Hepatocyte (in vitro differentiated cells): ENCODE measurements at regions not wholly inside any gene's neighbourhood (a gene's known extent, or its start where the extent isn't known, plus 50 kb on each side); places are given as distances from the start of the nearest gene placed in this dataset.

Experiments
- DNase-seq: peaks from one replicate; pipeline ENCODE4 v3.0.0-alpha.2; 2016; ENCODE audit warnings: low spot score
- H2AFZ ChIP-seq: fragments of 200-600 bp; sonication (generic); 2 replicates; pipeline ENCODE4 v1.6.0; 2016; ENCODE audit warnings: antibody characterized with exemption, mild to moderate bottlenecking
- H3K27ac ChIP-seq: fragments of 200-600 bp; sonication (generic); 2 replicates; pipeline ENCODE4 v1.5.1; 2016; ENCODE audit warnings: mild to moderate bottlenecking
- H3K27me3 ChIP-seq: fragments of 200-600 bp; sonication (generic); 2 replicates; pipeline ENCODE4 v1.6.1; 2016
- H3K36me3 ChIP-seq: fragments of 200-600 bp; sonication (generic); replicated peaks from 2 replicates; pipeline ENCODE4 v1.5.1; 2016; ENCODE audit warnings: low read depth; ENCODE audit not compliant: insufficient read depth
- H3K4me1 ChIP-seq: fragments of 200-600 bp; sonication (generic); 2 replicates; pipeline ENCODE4 v1.5.1; 2016; ENCODE audit warnings: mild to moderate bottlenecking, moderate library complexity; ENCODE audit not compliant: insufficient read depth
- H3K4me2 ChIP-seq: fragments of 200-600 bp; sonication (generic); 2 replicates; pipeline ENCODE4 v1.6.0; 2016
- H3K4me3 ChIP-seq: fragments of 200-600 bp; sonication (generic); 2 replicates; pipeline ENCODE4 v1.5.1; 2016; ENCODE audit warnings: mild to moderate bottlenecking
- H3K79me2 ChIP-seq: fragments of 200-600 bp; sonication (generic); 2 replicates; pipeline ENCODE4 v1.6.0; 2017; ENCODE audit warnings: mild to moderate bottlenecking
- H3K9me2 ChIP-seq: fragments of 200-600 bp; sonication (generic); replicated peaks from 2 replicates; pipeline ENCODE4 v1.6.0; 2017; ENCODE audit warnings: mild to moderate bottlenecking; ENCODE audit not compliant: insufficient read depth
- H3K9me3 ChIP-seq: fragments of 200-600 bp; sonication (generic); 2 replicates; pipeline ENCODE4 v1.5.1; 2016; ENCODE audit warnings: low read depth, mild to moderate bottlenecking
- H4K20me1 ChIP-seq: fragments of 200-600 bp; sonication (generic); 2 replicates; pipeline ENCODE4 v1.6.0; 2016; ENCODE audit warnings: mild to moderate bottlenecking; ENCODE audit not compliant: insufficient read depth, poor library complexity, severe bottlenecking
- EZH2 ChIP-seq: fragments of 200-600 bp; sonication (generic); IDR thresholded peaks from 2 replicates; pipeline ENCODE4 v1.6.1; 2016; ENCODE audit warnings: antibody characterized with exemption, mild to moderate bottlenecking, borderline replicate concordance
- EZH2phosphoT487 ChIP-seq: fragments of 200-600 bp; sonication (generic); IDR thresholded peaks from one replicate; pipeline ENCODE4 v1.6.1; 2018; ENCODE audit warnings: antibody characterized with exemption, mild to moderate bottlenecking, low read depth, moderate library complexity; ENCODE audit not compliant: unreplicated experiment, severe bottlenecking
- WGBS: methylation state at CpG from one replicate; pipeline ENCODE4 v1.1.6; 2016; ENCODE audit warnings: low lambda C conversion rate; ENCODE audit errors: missing lambda C conversion rate; 5-methylcytosine and 5-hydroxymethylcytosine counted together
- TF ChIP-seq, protein P1 (sequence below): fragments of 200-600 bp; sonication (generic); IDR thresholded peaks from 2 replicates; pipeline ENCODE4 v1.5.1; 2016; ENCODE audit warnings: antibody characterized with exemption, mild to moderate bottlenecking; ENCODE audit not compliant: poor library complexity

DNA sequence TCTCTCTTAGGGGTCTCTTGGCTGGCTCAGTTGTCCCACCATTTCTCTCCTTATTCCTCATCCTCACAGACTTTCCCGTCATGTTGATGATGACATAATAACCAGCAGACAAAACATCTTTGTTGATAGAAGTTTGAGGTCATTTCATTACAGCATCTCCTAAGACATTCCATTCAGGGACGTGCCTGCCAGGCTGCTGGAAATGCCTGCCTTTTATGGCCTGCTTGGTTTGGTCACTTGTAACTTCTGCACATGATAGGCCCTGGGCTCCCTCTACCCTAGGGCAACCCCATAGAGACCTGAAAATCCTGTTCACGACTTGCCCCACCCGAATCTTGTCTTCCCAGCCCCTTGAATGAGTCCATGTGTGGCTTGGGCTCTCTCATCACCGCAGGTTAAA is 81.7 kb downstream of the SDC1 start:
- no peak overlapping the region for H3K4me3 ChIP-seq
- WGBS, result 82% methylated on average over 5 of the region's 5 CpGs
- no peak overlapping the region for H3K4me2 ChIP-seq
- no peaks in the 10 kb centered on the region for H3K36me3 ChIP-seq
- H3K27ac ChIP-seq, result no peak overlapping the region
- H3K4me1 ChIP-seq, result peaks cover 14% of the 10 kb centered on the region
- H4K20me1 ChIP-seq, result no peaks in the 10 kb centered on the region
- no peak for DNase-seq
- H3K27me3 ChIP-seq, result no peaks in the 10 kb centered on the region
- H3K9me2 ChIP-seq, result no peaks in the 10 kb centered on the region
- no peaks in the 10 kb centered on the region for H3K9me3 ChIP-seq
- TF ChIP-seq EZH2 (no peak), EZH2phosphoT487 (no peak)
- TF ChIP-seq, protein P1, sequence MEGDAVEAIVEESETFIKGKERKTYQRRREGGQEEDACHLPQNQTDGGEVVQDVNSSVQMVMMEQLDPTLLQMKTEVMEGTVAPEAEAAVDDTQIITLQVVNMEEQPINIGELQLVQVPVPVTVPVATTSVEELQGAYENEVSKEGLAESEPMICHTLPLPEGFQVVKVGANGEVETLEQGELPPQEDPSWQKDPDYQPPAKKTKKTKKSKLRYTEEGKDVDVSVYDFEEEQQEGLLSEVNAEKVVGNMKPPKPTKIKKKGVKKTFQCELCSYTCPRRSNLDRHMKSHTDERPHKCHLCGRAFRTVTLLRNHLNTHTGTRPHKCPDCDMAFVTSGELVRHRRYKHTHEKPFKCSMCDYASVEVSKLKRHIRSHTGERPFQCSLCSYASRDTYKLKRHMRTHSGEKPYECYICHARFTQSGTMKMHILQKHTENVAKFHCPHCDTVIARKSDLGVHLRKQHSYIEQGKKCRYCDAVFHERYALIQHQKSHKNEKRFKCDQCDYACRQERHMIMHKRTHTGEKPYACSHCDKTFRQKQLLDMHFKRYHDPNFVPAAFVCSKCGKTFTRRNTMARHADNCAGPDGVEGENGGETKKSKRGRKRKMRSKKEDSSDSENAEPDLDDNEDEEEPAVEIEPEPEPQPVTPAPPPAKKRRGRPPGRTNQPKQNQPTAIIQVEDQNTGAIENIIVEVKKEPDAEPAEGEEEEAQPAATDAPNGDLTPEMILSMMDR, result no peak
- no peaks in the 10 kb centered on the region for H3K79me2 ChIP-seq
- H2AFZ ChIP-seq, result no peak overlapping the region

DNA sequence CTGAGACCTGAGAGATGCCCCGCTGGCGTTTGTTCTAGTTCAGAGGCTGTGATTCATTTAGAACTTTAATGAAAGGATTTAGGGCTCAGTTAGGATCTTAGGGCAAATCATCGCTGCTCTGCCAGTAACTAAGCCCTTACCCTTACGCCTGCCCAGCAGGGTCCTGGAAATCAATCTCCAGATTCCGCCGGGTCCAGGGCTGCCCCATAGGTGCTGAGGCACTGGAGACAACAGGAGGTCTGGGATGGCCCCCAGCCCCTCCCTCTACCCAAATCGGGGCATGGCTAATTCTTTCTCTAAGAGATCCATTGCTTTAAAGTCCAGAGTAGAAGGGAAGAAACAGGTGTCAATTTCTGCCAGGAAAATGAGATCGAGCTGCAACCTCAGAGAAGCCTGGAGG is 83.1 kb downstream of the SDC1 start:
- Histone ChIP-seq H3K4me1 (peaks cover 14% of the 10 kb centered on the region), H3K4me3 (no peak overlapping the region), H3K27me3 (no peaks in the 10 kb centered on the region), H4K20me1 (no peaks in the 10 kb centered on the region), H3K79me2 (no peaks in the 10 kb centered on the region), H2AFZ (no peak overlapping the region), H3K27ac (peak overlapping the region; percentile 56), H3K4me2 (no peak overlapping the region), H3K9me3 (no peaks in the 10 kb centered on the region), H3K36me3 (no peaks in the 10 kb centered on the region), H3K9me2 (no peaks in the 10 kb centered on the region)
- TF ChIP-seq, protein P1, result no peak
- TF ChIP-seq EZH2phosphoT487 (no peak), EZH2 (no peak)
- no peak for DNase-seq
- 82% methylated on average over 8 of the region's 8 CpGs for WGBS

DNA sequence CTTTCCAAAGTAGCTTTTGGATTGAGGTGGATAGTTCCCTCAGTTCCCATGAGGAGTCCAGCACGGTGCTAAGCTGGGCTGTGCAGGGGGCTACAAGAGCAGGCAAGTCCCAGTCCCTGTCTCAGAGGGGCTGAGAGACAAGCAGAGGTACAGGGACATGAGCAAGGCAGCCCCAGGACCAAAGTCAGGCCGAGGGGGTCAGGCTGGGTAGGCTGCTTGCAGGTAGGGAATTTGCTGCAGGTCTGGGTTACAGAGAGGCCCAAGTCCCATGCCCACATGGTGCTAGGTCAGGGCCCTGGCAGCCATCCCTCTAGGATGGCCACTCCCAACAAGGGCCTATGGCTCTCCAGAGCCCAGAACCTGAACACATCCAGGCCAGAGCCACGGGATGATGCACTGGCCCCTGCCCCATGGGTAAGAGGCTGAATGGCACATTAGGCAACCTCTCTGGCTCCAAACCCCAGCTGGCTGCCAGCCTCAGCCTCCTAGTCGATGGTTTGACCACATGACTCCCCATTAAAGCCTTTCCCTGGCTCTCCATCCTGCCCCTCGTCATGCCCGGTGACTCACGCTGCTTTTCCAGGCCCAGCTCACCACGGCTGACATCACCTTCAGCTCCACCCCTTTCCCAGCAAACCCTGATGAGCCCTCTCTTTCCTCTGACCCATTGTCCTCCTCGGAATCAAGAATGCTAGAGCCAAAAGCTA is 83.7 kb downstream of the SDC1 start:
- H3K9me3 ChIP-seq, result no peaks in the 10 kb centered on the region
- no peaks in the 10 kb centered on the region for H4K20me1 ChIP-seq
- no peaks in the 10 kb centered on the region for H3K79me2 ChIP-seq
- WGBS, result 62% methylated on average over 9 of the region's 9 CpGs
- no peak overlapping the region for H2AFZ ChIP-seq
- H3K4me3 ChIP-seq, result no peak overlapping the region
- no peaks in the 10 kb centered on the region for H3K36me3 ChIP-seq
- H3K4me1 ChIP-seq, result peaks cover 14% of the 10 kb centered on the region
- no peaks in the 10 kb centered on the region for H3K9me2 ChIP-seq
- TF ChIP-seq, protein P1, result no peak
- TF ChIP-seq EZH2phosphoT487, result no peak
- TF ChIP-seq EZH2, result no peak
- no peak overlapping the region for H3K4me2 ChIP-seq
- peak; percentile 78 for DNase-seq
- H3K27ac ChIP-seq, result peak overlapping the region; percentile 56
- H3K27me3 ChIP-seq, result no peaks in the 10 kb centered on the region
